Stimulated activated CD8-positive, alpha-beta memory T cell treated with anti-CD3 and anti-CD28 coated beads, Interleukin-7, amount 100 ng/mL, for 4 hours (primary cell): ENCODE measurements at regions not wholly inside any gene's neighbourhood (a gene's known extent, or its start where the extent isn't known, plus 50 kb on each side); places are given as distances from the start of the nearest gene placed in this dataset.

Source experiments
- DNase-seq, 2 donors: peaks; one replicate each; pipeline ENCODE4 v3.0.0-alpha.2; 2020; ENCODE audit warnings: low read depth in 2 of 2

- no peak for DNase-seq
Measured at GRCh38 chr18:27695503-27695902, 481.4 kb downstream of the CDH2 start.

GRCh38 chr18:27695052-27695451 lies 481.9 kb downstream of the CDH2 start:
- DNase-seq = no peak

GRCh38 chr18:27688581-27688980 lies 488.3 kb downstream of the CDH2 start:
- no peak for DNase-seq

- no peak for DNase-seq
Measured at GRCh38 chr18:27687351-27687979, 489.5 kb downstream of the CDH2 start.

- no peak for DNase-seq
Measured at GRCh38 chr18:27685807-27686412, 491.0 kb downstream of the CDH2 start.

- DNase-seq = no peak
Measured at GRCh38 chr18:27685091-27685490, 491.8 kb downstream of the CDH2 start.

- DNase-seq = no peak
Measured at GRCh38 chr18:27674411-27674810, 489.3 kb upstream of the CHST9 start.

- no peak for DNase-seq
Measured at GRCh38 chr18:27673861-27674260, 488.8 kb upstream of the CHST9 start.

GRCh38 chr18:27668158-27668557 lies 483.1 kb upstream of the CHST9 start:
- no peak for DNase-seq

- DNase-seq = no peak
Measured at GRCh38 chr18:27667064-27667463, 482.0 kb upstream of the CHST9 start.

GRCh38 chr18:27666016-27666415 lies 480.9 kb upstream of the CHST9 start:
- no peak for DNase-seq

- DNase-seq = no peak
Measured at GRCh38 chr18:27665264-27665799, 480.2 kb upstream of the CHST9 start.

- no peak for DNase-seq
Measured at GRCh38 chr18:27662949-27663348, 477.8 kb upstream of the CHST9 start.

- DNase-seq = no peak
Measured at GRCh38 chr18:27662537-27662936, 477.4 kb upstream of the CHST9 start.

GRCh38 chr18:27661320-27662018 lies 476.4 kb upstream of the CHST9 start:
- DNase-seq = no peak

GRCh38 chr18:27656905-27657304 lies 471.8 kb upstream of the CHST9 start:
- no peak for DNase-seq

GRCh38 chr18:27656167-27656778 lies 471.2 kb upstream of the CHST9 start:
- DNase-seq = no peak

- DNase-seq = no peak
Measured at GRCh38 chr18:27653247-27653646, 468.1 kb upstream of the CHST9 start.

GRCh38 chr18:27652480-27653121 lies 467.5 kb upstream of the CHST9 start:
- no peak for DNase-seq

GRCh38 chr18:27649621-27650020 lies 464.5 kb upstream of the CHST9 start:
- no peak for DNase-seq

GRCh38 chr18:27645929-27646328 lies 460.8 kb upstream of the CHST9 start:
- DNase-seq = no peak

GRCh38 chr18:27636576-27637085 lies 451.5 kb upstream of the CHST9 start:
- DNase-seq = no peak
